ENCODE measurements at regions not wholly inside any gene's neighbourhood (a gene's known extent, or its start where the extent isn't known, plus 50 kb on each side); places are given as distances from the start of the nearest gene placed in this dataset.

DNA sequence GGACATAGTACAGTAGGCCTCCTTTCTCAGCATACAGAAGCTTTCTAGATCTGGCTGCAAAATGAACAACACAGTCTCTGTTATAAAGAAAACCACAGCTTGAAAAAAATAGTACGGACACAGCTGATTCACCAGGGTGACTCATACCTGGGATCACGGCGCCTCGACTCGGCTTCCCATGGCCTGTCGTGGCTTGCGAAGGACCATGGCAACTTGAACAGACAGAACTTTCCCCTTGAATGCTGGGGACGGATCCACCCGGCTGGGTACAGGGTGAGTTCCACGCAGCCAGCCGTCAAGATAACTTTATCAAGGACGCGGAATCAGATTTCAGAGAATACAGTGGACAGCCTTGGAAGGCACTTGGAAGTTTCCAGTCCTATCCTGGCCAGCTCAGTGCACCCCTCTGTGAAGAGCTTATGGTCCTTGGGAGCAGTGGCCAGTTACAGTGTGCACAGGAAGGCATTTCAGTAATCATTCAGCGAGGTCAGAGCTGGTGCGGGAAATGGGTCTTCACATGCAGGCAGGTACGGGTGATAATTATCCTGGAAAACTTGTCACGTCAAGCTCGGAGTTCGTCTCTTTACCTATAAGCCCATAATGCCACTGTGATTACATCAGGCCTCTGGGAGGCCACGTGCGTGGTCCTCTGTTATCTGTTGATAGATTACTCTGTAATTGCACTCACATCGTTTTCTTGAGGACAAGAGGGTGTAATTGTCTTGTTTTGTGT is 57.9 kb upstream of the MAF start:
- TF ChIP-seq, protein P1, sequence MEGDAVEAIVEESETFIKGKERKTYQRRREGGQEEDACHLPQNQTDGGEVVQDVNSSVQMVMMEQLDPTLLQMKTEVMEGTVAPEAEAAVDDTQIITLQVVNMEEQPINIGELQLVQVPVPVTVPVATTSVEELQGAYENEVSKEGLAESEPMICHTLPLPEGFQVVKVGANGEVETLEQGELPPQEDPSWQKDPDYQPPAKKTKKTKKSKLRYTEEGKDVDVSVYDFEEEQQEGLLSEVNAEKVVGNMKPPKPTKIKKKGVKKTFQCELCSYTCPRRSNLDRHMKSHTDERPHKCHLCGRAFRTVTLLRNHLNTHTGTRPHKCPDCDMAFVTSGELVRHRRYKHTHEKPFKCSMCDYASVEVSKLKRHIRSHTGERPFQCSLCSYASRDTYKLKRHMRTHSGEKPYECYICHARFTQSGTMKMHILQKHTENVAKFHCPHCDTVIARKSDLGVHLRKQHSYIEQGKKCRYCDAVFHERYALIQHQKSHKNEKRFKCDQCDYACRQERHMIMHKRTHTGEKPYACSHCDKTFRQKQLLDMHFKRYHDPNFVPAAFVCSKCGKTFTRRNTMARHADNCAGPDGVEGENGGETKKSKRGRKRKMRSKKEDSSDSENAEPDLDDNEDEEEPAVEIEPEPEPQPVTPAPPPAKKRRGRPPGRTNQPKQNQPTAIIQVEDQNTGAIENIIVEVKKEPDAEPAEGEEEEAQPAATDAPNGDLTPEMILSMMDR (IDR thresholded peaks at IDR 0.05; ENCODE audit: low read depth, low read length): no peak
- DNase-seq (ENCODE audit: extremely low read depth, low read depth): peak; percentile 10

DNA sequence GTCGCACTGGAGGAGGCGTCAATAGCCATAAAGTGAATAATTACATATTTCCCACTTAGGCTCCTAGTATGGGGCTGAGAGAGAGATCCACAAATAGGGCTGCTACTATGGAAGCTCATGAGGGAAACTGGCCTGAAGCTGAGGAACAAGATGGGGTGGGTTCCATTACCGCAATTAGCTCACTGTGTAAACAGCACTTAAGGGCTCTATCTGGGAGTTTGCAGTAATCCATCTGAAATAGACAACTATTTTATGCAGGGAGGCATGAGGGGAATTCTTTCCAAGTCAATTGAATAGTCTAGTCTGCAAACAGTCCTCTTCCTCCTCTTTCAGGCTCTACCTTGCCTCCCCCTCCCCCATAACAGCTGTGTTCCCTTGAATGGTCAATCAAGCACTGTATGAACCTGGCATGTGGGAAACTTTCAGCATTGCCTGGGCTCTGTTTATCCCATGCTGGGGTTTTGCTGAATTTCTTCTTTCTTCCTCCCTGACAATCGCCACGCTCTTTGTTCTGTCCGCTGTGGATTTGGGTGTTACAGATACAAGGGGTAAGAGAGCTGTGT is 56.1 kb upstream of the MAF start:
- DNase-seq (ENCODE audit: extremely low read depth, low read depth): no peak
- TF ChIP-seq, protein P1 (IDR thresholded peaks at IDR 0.05; ENCODE audit: low read depth, low read length): no peak

- TF ChIP-seq, protein P1 (IDR thresholded peaks at IDR 0.05; ENCODE audit: low read depth, low read length): no peak
- DNase-seq (ENCODE audit: extremely low read depth, low read depth): no peak
These were observed 52.9 kb upstream of the MAF start for GRCh38 chr16:79653373-79653891.

DNA sequence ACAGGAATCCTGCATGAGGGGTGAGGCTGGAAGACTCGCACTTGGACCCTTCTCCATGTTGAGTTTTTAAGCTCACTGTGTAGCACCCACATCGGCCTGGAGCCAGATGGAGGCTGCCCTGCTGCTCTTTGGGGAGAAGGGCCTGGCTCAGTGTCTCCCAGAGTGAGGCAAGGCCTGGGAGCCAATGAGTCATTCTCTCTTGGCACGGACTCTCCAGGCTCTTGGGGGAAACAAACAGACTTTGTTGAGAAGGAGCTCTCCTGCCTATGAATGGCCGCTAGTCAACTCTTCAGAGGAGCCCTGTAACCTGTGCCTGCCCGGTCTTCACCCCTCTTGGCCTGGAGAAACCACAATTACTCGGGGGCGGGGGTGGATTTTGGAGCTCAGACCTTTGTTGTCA is 50.8 kb upstream of the MAF start:
- TF ChIP-seq, protein P1 (IDR thresholded peaks at IDR 0.05; ENCODE audit: low read depth, low read length): no peak
- no peak for DNase-seq (ENCODE audit: extremely low read depth, low read depth)
